Spinal cord (tissue), 9 donors: ENCODE measurements at regions not wholly inside any gene's neighbourhood (a gene's known extent, or its start where the extent isn't known, plus 50 kb on each side); places are given as distances from the start of the nearest gene placed in this dataset.
"Not testable (repeated sequence)": the region's sequence is repeated elsewhere in the genome, so short reads cannot be mapped to it uniquely, and the experiment has no call there.

Experiments used
- DNase-seq, 6 donors: peaks; one replicate each; pipeline versions ENCODE4 v3.0.0 to v3.0.0-alpha.2; 2013 to 2015; ENCODE audit warnings: low spot score in 6 of 6, low read depth in 4 of 6
- H3K27ac ChIP-seq: one replicate; pipeline ENCODE4 v1.5.1; 2013; ENCODE audit warnings: low read depth, low read length, control low read depth
- H3K27me3 ChIP-seq: one replicate; pipeline ENCODE4 v1.6.1; 2013; ENCODE audit warnings: low read length; ENCODE audit not compliant: control insufficient read depth, insufficient read depth
- H3K36me3 ChIP-seq: one replicate; pipeline ENCODE4 v1.6.1; 2013; ENCODE audit warnings: low read length; ENCODE audit not compliant: control insufficient read depth, insufficient read depth
- H3K4me1 ChIP-seq: one replicate; pipeline ENCODE4 v1.6.1; 2013; ENCODE audit warnings: low read length; ENCODE audit not compliant: control insufficient read depth, insufficient read depth
- H3K4me3 ChIP-seq: one replicate; pipeline ENCODE4 v1.5.1; 2013; ENCODE audit warnings: low read depth, low read length, control low read depth
- H3K9me3 ChIP-seq: one replicate; pipeline ENCODE4 v1.6.1; 2013; ENCODE audit warnings: low read length; ENCODE audit not compliant: control insufficient read depth, insufficient read depth
- WGBS: methylation state at CpG from one replicate; pipeline ENCODE4 v1.1.5; 2013; ENCODE audit warnings: missing lambda C conversion rate; ENCODE audit not compliant: insufficient coverage; 5-methylcytosine and 5-hydroxymethylcytosine counted together
- donor health status: healthy.

- H3K27ac ChIP-seq, result no peak overlapping the region
- 77% methylated on average over 4 of the region's 4 CpGs for WGBS
- DNase-seq, result no peak
These were observed 153.0 kb upstream of the SALL3 start for GRCh38 chr18:78826631-78827030.

DNA sequence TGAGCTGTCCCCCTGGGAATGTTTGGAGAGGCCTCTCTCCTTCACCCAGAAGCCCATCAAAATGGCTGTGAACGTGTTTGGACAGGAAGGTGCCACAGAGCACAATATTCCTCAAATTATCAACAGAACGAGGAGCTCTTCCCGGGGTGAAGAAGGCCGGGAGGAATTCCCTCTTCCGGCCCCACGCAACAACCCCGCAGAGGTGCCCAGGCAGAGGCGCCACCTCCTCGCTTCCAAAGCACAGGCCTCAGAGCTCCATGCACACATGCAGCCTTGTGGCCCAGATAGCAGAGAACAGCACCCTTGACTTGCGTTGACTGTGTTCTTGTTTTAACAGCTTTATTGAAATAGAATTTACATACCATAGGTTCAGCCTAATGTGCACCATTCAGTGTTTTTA lies 152.5 kb upstream of the SALL3 start:
- WGBS, result 96% methylated on average over 9 of the region's 10 CpGs
- H3K4me3 ChIP-seq, result no peak overlapping the region
- H3K27ac ChIP-seq, result no peak overlapping the region
- no peaks in the 10 kb centered on the region for H3K36me3 ChIP-seq
- no peaks in the 10 kb centered on the region for H3K9me3 ChIP-seq
- no peak for DNase-seq
- peaks cover 11% of the 10 kb centered on the region for H3K4me1 ChIP-seq
- peaks cover 1% of the 10 kb centered on the region for H3K27me3 ChIP-seq

More at GRCh38 chr18:78826631-78827030, 153.0 kb upstream of the SALL3 start:
- Histone ChIP-seq H3K27me3 (peaks cover 3% of the 10 kb centered on the region), H3K36me3 (no peaks in the 10 kb centered on the region), H3K4me1 (peaks cover 11% of the 10 kb centered on the region), H3K4me3 (no peak overlapping the region), H3K9me3 (no peaks in the 10 kb centered on the region)

DNA sequence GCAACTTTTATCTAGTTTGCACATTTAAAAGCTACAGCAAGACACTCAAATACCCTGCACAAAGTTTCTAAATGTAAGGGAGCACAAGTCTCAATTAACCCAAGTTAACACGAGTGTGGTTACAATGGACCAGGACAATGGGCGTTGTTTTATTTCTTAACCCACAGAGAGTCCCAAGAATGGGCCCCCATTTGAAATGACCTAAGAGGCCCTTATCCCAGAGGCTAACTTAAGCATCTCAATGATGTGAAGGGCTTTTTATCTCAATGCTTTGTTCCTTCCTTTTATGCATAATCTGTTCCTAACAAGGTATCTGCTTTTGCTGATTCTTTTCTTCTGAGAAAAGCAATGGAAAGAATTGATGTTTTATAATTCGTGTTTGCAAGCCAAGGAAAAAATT lies 151.5 kb upstream of the SALL3 start:
- no peak for DNase-seq
- no peaks in the 10 kb centered on the region for H3K27me3 ChIP-seq
- H3K9me3 ChIP-seq, result no peaks in the 10 kb centered on the region
- H3K4me3 ChIP-seq, result no peak overlapping the region
- no peaks in the 10 kb centered on the region for H3K36me3 ChIP-seq
- WGBS, result no CpG with 5 or more reads among the region's 3 CpGs
- no peak overlapping the region for H3K27ac ChIP-seq
- H3K4me1 ChIP-seq, result peaks cover 8% of the 10 kb centered on the region

DNA sequence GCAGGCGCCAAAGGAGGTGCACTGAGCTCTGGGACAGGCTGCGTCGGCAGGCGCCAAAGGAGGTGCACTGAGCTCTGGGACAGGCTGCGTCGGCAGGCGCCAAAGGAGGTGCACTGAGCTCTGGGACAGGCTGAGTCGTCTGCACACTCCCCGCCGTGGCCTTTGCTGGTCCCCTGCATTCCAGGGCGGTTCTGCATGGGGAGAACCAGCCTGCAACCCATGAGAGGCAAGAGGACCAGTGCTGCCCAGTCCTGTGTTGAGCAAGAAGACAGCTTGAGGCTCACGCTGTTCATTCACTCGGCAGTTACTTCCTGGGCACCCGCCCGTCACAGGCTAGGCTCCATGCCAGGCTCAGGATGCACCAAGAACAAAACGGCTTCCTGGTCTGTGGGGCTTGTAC lies 150.6 kb upstream of the SALL3 start:
- 48% methylated on average over 16 of the region's 16 CpGs for WGBS
- peak in 4 of 6 donors; percentile 13 to 78 (median 52) for DNase-seq
- H3K36me3 ChIP-seq, H3K4me1 ChIP-seq, H3K4me3 ChIP-seq, H3K9me3 ChIP-seq, H3K27me3 ChIP-seq, H3K27ac ChIP-seq: not testable (repeated sequence)

DNA sequence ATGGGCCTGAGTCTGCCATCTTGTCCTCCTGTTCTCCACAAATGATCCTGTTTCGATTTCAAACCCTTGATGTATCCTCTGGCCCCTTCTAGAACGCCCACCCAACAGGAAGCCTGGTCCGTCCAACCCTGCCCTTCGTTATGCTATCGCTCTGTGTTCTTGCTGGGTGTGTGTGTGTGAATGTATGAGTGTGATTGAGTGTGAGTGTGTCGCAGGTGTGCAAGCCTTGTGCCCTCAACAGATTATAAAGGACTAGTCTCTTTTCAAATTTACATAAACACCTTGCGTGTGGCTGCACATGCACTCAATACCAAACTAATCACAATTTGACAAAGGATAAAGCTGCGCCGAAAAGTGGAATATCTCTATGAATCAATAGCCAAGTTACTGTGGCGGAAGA lies 149.5 kb upstream of the SALL3 start:
- Histone ChIP-seq H3K4me3 (no peak overlapping the region), H3K36me3 (no peaks in the 10 kb centered on the region), H3K27me3 (no peaks in the 10 kb centered on the region), H3K4me1 (peaks cover 8% of the 10 kb centered on the region), H3K9me3 (no peaks in the 10 kb centered on the region), H3K27ac (no peak overlapping the region)
- 97% methylated on average over 5 of the region's 10 CpGs for WGBS
- no peak for DNase-seq

GRCh38 chr18:78830826-78831225 lies 148.8 kb upstream of the SALL3 start:
- no peak for DNase-seq
- Histone ChIP-seq H3K27me3 (no peaks in the 10 kb centered on the region), H3K9me3 (no peaks in the 10 kb centered on the region), H3K4me1 (peaks cover 8% of the 10 kb centered on the region), H3K27ac (no peak overlapping the region), H3K36me3 (no peaks in the 10 kb centered on the region), H3K4me3 (no peak overlapping the region)
- 91% methylated on average over 11 of the region's 11 CpGs for WGBS

GRCh38 chr18:78831603-78832002 lies 148.0 kb upstream of the SALL3 start:
- Histone ChIP-seq H3K4me1 (peaks cover 8% of the 10 kb centered on the region), H3K9me3 (no peaks in the 10 kb centered on the region), H3K27ac (no peak overlapping the region), H3K36me3 (no peaks in the 10 kb centered on the region), H3K27me3 (no peaks in the 10 kb centered on the region), H3K4me3 (no peak overlapping the region)
- 67% methylated on average over 3 of the region's 3 CpGs for WGBS
- DNase-seq, result no peak

DNA sequence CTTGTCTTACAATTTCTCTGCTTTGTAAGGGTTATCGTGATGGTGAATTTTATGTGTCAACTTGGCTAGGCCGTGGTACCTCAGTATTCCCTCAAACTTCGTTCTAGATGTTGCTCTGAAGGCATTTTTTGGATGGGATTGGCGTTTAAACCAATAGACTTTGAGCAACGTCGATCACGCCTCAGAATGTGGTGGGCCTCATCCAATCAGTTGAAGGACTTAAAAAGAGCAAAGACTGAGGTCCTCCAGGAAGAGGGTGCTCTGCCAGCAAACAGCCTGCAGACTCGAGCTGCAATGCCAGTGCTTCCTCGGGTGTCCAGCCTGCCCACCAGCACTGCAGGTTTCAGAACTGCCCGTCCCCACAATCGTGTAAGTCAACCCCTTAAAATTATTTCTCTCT lies 145.8 kb upstream of the SALL3 start:
- peaks cover 5% of the 10 kb centered on the region for H3K4me1 ChIP-seq
- H3K27ac ChIP-seq, result no peak overlapping the region
- WGBS, result 86% methylated on average over 11 of the region's 11 CpGs
- H3K4me3 ChIP-seq, result no peak overlapping the region
- H3K27me3 ChIP-seq, result no peaks in the 10 kb centered on the region
- no peaks in the 10 kb centered on the region for H3K36me3 ChIP-seq
- DNase-seq, result no peak
- H3K9me3 ChIP-seq, result no peaks in the 10 kb centered on the region

DNA sequence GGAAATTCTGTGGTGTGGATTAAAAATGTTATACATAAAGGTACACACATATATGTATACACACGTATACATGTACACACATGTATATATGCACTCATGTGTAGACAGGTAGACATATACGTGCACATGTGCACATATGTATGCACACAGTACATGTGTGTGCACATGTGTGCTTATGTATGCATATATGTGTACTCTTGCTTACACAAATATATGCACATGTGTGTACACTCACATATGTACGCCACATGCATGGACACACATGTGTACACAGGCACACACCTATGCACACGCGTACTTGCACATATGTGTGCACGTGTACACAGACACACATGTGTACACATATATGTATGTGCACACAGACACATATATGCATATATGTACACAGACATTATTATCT lies 142.8 kb upstream of the SALL3 start:
- no peaks in the 10 kb centered on the region for H3K27me3 ChIP-seq
- 100% methylated on average over 2 of the region's 6 CpGs for WGBS
- H3K27ac ChIP-seq, result no peak overlapping the region
- no peaks in the 10 kb centered on the region for H3K36me3 ChIP-seq
- no peaks in the 10 kb centered on the region for H3K9me3 ChIP-seq
- H3K4me1 ChIP-seq, result no peaks in the 10 kb centered on the region
- DNase-seq, result no peak
- no peak overlapping the region for H3K4me3 ChIP-seq

GRCh38 chr18:78837754-78838153 lies 141.9 kb upstream of the SALL3 start:
- 87% methylated on average over 8 of the region's 14 CpGs for WGBS
- H3K9me3 ChIP-seq, result no peaks in the 10 kb centered on the region
- no peak for DNase-seq
- H3K27ac ChIP-seq, result no peak overlapping the region
- H3K27me3 ChIP-seq, result no peaks in the 10 kb centered on the region
- no peak overlapping the region for H3K4me3 ChIP-seq
- no peaks in the 10 kb centered on the region for H3K4me1 ChIP-seq
- H3K36me3 ChIP-seq, result no peaks in the 10 kb centered on the region
